ENCODE measurements at regions not wholly inside any gene's neighbourhood (a gene's known extent, or its start where the extent isn't known, plus 50 kb on each side); places are given as distances from the start of the nearest gene placed in this dataset.

- DNase-seq (ENCODE audit: low spot score) = no peak
Observed at GRCh38 chr1:209276321-209276720, 307.2 kb upstream of the CAMK1G start.

- DNase-seq (ENCODE audit: low spot score) = no peak
Observed at GRCh38 chr1:209277662-209278061, 305.9 kb upstream of the CAMK1G start.

DNA sequence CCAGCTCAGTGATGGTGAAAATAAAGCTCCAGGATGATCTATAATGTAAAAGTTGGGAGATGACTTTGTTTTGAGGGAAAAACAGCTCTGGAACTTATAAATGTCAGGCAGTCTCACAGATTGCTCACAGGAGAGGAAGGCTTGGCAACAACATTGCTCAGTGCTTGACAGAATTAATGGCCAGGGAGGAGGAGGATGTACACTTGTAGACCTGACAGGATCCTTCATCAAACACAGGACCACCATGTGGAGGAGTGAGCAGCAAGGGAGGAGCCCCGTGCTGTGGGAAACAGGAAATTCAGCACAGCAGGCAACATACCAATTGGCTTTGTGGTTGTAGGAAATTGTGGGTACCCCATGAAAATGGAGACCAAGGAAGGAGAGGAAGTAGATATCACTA is 291.8 kb upstream of the CAMK1G start:
- no peak for DNase-seq (ENCODE audit: low spot score)

DNA sequence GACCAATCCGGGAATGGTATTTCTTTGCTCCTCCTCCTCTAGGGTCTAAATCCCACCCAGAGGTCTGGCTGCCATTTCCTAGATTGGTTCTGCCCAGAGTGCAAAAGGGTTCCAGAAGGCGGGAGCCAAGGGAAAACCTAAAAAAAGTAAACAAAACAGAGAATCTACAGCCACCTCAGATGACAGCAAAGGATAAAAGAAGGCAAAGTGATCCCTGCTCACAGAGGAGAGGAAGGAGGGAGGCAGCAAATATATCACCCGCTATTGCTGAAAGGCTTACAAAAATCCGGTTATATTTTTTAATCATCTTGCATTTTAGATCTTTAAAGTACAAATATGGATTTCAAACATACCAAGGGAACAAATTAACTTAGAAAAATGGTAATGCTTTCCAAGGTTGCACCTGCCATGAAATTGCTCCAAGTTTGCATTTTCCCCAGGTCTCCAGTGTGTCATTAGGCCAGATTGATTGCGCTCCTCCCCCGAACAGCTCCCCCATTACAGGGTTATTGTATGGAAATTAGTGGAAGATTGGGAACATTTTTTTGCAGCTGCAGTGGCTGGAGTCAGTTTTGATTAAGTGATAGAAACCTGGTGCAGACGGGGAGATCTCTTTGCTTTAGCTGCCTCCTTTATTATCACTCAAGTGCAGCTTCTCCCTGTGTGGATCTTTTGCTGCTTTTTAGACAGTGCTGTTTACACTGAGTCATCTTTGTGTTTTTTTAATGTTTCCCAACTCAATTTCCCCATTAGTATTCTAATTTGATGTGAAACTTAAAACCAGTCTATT is 280.5 kb upstream of the CAMK1G start:
- no peak for DNase-seq (ENCODE audit: low spot score)

- DNase-seq (ENCODE audit: low spot score) = no peak
Observed at GRCh38 chr1:209304166-209304565, 279.3 kb upstream of the CAMK1G start.

DNA sequence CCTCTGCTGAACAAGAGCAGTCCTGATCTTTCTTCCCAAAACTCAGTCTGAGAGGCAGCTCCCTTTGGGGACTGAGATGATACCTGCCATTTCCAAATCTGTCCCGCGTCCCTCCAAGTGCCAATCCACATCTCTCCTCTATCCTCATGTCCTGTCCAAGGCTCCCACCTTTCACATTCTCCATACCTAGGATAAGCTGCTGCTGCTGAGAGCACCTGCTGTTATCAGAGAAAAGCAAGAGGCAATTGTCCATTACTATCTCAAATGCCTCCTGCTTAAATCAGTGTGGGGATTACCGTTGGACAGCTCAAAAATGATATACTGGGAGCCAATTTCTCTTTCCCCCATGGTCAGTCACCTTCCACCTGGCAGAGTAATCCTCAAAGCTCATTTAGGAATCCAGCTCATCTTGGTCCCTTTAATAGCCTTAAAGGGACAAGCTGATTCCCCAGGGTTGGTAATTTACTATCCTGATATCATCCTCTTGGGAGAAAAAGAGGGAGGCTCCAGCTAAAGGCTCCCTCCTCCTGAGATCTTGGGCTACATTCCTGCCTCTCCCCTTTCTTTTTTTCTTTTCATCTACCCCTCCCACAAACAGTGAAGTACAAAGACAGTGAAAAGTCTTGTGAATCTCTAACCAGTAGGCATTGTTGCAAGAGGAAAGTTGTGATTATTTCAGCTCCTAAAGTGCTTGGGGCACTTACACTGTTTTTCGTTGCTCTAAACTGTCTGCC is 278.1 kb upstream of the CAMK1G start:
- DNase-seq (ENCODE audit: low spot score) = no peak

DNA sequence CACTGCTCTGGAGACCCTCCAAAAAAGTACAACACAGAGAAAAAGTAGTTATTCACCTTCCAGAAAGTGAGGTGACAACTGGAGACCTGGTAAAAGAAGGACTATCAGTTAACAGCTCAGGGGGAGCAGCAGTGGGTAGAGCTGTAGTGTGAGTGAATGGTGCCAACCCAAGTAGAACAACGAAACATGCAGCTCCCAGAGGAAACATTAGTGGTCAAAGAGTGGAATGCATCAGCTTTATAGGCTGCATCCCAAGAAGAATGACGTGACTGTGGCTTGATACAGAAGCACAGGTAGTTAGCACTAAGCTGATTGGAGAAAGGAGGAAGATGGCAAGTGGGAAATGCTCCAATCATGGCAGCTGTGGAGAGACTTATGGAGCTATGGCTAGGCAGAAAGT is 275.7 kb upstream of the CAMK1G start:
- no peak for DNase-seq (ENCODE audit: low spot score)

DNA sequence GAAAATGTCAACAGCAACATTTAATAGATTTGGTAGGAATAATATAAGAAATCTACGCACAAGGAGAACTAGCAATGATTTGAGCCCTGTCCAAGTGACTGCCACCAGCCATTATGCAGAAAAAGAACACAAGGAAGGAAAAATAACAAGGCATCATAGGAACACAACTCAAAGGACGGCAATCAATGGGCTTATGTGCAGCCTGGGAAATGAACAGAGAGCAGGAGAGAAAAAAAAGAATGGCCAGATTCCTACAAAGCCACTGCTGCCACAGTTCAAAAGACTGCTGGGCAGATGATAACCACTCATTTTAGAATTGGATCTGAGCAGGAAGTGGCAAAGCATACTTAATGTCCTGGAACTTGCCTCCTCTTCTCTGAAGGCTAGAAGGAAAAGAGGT is 274.3 kb upstream of the CAMK1G start:
- DNase-seq (ENCODE audit: low spot score) = no peak

GRCh38 chr1:209311770-209312169 is 271.7 kb upstream of the CAMK1G start:
- no peak for DNase-seq (ENCODE audit: low spot score)

- no peak for DNase-seq (ENCODE audit: low spot score)
Observed at GRCh38 chr1:209316929-209317328, 266.6 kb upstream of the CAMK1G start.

DNA sequence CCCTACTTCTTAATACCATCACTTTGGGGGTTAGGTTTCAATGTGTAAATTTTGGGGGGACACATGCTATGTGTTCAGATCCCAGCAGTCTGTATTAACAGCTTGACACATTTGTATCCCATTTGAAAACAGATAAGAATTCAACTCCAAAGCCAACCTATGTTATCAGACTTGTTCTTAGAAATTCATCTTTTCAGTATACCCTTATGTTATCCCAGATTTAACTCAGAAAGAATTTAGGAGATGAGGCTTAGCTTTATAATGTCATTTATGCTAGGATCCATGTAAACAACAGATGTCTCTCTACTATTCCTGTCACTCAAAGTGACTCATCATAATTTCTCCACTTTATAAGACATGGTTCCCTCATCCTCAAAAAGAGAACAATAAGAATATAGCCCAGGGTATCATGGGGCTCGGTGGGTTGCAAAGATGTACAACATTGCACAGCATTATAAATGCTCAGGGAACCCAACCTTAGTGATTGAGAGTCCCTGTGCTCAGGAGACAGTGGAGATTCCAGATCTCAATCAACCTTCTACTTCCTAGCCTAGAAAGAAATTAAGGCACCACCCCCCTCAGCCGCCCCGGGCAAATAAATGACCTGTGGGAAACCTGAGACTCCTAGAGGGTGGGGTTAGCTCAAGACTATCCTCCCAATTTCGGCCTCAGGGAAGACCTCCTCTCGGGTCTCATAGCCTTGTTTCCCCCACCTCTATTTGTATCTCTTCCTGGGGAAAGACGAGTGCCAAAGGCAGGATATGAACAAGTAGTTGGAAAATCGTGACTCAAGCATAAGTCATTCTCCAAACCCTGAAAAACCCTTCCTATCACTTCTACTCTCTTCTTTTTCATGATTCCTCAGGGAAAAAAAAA is 265.1 kb upstream of the CAMK1G start:
- DNase-seq (ENCODE audit: low spot score) = no peak

GRCh38 chr1:209319057-209319432 is 264.5 kb upstream of the CAMK1G start:
- DNase-seq (ENCODE audit: low spot score) = no peak

DNA sequence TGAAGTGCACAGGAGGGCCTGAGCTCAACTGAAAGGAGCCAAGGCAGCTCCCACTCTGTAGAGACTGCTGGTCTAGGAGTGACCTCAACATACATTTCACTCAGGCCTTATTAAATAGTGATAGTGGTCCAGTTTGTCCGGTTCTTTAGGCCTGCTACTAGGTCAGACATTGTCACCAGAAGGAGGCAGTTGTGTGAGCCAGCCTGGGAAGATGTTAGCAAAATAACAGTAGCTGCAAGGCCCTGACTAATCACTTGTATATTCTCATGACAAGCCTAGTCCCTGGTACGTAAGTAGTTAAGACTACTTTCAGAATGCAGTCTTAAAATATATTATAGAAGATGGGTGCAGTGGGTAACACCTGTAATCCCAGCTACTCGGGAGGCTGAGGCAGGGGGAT is 264.0 kb upstream of the CAMK1G start:
- no peak for DNase-seq (ENCODE audit: low spot score)

- DNase-seq (ENCODE audit: low spot score) = no peak
Observed at GRCh38 chr1:209323743-209324142, 259.8 kb upstream of the CAMK1G start.

GRCh38 chr1:209324901-209325871 is 258.3 kb upstream of the CAMK1G start:
- no peak for DNase-seq (ENCODE audit: low spot score)

DNA sequence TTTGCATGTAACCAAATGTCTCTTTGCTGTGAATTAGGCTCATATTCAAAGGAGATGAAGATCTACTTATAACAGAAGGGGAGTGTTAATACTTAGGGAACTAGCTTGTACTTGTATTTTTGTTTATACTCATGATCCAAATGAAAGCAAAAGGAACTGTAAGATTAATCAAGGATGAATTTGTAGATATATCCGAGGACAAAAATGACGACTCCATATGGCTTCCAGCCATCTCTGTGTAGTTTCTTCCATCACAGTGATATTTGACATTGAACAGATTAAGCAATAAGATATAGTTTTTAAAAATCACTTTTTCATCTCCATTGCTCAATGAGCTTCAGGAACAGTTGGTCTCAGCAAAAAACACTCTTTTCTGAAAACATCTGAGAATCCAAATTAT is 257.4 kb upstream of the CAMK1G start:
- DNase-seq (ENCODE audit: low spot score) = no peak

DNA sequence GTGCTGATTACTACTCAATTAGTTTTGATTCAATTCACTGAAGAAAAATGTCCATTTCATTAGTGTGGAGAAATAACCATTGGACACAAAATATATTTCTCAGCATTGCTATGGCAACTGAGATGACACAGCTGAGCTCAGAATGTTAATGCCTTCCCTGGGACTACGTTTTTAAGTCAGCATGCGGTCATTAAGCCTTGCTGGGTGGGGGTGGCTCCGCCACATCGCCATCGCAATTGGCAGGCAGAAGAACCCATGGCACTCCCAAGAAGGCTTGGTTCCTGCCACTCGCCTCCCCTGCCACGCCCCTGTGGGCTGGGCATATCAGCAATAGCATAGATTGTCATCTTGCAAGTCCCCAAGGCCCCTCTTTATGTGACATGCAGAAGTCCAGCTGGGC is 256.7 kb upstream of the CAMK1G start:
- no peak for DNase-seq (ENCODE audit: low spot score)

GRCh38 chr1:209328196-209328595 is 255.3 kb upstream of the CAMK1G start:
- no peak for DNase-seq (ENCODE audit: low spot score)

- peak; percentile 15 for DNase-seq (ENCODE audit: low spot score)
Observed at GRCh38 chr1:209335178-209335577, 248.3 kb upstream of the CAMK1G start.

DNA sequence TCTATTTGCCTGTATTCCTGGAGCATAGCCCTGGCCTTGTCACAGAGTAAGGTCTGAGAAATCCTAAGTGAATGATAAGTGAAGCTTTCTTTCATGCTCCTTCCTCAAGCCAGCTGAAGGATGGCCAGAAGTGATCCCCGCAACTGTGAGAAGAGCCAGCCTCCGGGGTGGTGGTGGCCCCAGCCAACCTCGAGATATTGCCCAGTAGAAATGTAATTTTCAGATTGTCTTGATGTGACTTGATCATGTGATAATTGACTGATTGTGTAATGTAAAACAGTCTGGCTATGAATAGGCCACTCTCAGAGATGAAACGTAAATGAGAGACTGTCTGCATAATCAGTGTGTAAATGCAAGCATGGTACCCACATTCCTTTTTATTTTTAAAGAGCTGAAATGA is 242.4 kb upstream of the CAMK1G start:
- no peak for DNase-seq (ENCODE audit: low spot score)

GRCh38 chr1:209341673-209342420 is 241.7 kb upstream of the CAMK1G start:
- no peak for DNase-seq (ENCODE audit: low spot score)

Measured in germinal center (tissue), 1 donor.